ENCODE measurements at regions not wholly inside any gene's neighbourhood (a gene's known extent, or its start where the extent isn't known, plus 50 kb on each side); places are given as distances from the start of the nearest gene placed in this dataset.

DNA sequence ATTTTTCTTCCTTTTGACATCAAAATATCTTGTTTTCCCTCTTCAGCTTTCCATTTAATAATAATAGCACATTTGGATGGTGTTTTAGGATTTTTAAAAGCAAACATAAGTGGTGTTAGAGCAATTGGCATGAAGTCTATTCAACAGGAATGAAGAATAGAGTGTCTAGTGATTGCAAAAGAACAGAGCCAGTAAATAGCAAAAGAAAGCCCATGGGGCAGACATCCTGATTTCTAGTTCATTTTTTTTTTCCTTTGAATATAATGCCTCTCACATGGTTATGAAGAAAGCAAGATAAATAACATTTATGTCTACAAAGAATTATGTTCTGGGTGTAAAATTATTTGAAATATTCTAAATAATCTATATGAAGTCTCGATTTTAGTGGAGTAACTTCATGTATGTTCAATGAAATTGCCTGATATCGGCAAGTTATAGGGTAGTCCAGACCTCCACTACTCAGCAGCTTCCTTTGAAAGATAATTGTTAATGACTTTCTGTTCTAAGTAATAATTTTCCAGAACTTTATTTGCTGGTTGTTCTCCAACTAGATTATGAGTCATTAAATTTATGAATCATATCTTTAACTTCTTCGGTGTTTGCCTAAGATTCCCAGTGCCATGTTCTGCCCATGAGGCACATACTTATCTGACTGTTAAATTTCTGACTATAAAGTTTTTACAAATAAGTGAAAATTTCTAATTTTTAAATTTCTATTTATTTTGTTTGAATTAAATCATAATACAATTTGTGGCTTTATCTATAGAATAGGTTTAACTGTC, 587.9 kb downstream of the TLL1 start:
- no peak overlapping the region for H3K4me3 ChIP-seq (ENCODE audit: low read depth, low read length)
- H3K27ac ChIP-seq (ENCODE audit: low read depth, low read length): no peak overlapping the region
- H3K79me2 ChIP-seq (ENCODE audit: control insufficient read depth, insufficient read depth, low read length, poor library complexity): no peaks in the 10 kb centered on the region
- H3K4me2 ChIP-seq (ENCODE audit: low read length): no peak overlapping the region
- no peak for DNase-seq
- no peaks in the 10 kb centered on the region for H3K9me3 ChIP-seq (ENCODE audit: insufficient read depth, low read depth, low read length)
- no peak overlapping the region for H3K18ac ChIP-seq (ENCODE audit: low read length)
- H3K14ac ChIP-seq (ENCODE audit: low read length): no peak overlapping the region
- H3K23ac ChIP-seq (ENCODE audit: low read length): no peak overlapping the region
- no CpG with 5 or more reads among the region's 3 CpGs for WGBS (ENCODE audit: extremely low coverage, insufficient coverage, insufficient read length)
- no peak overlapping the region for H4K91ac ChIP-seq (ENCODE audit: low read depth, low read length)
- no peak overlapping the region for H2BK12ac ChIP-seq (ENCODE audit: low read length)
- H3K79me1 ChIP-seq (ENCODE audit: low read length): no peaks in the 10 kb centered on the region
- no peak overlapping the region for H2BK5ac ChIP-seq (ENCODE audit: low read depth, low read length, poor library complexity)
- H3K36me3 ChIP-seq (ENCODE audit: control insufficient read depth in 1 of 2, insufficient read depth in 2 of 2, low read length in 2 of 2): no peaks in the 10 kb centered on the region
- no peak overlapping the region for H2AFZ ChIP-seq (ENCODE audit: insufficient read depth, low read length, poor library complexity)
- no peak overlapping the region for H3K4ac ChIP-seq (ENCODE audit: low read depth, low read length)
- H3K27me3 ChIP-seq (ENCODE audit: insufficient read depth, low read length): no peaks in the 10 kb centered on the region
- no peak overlapping the region for H2AK5ac ChIP-seq (ENCODE audit: low read length)
- no peak overlapping the region for H4K12ac ChIP-seq (ENCODE audit: low read depth, low read length)
- no peak overlapping the region for H2BK120ac ChIP-seq (ENCODE audit: insufficient read depth, low read length, poor library complexity)
- H3K4me1 ChIP-seq (ENCODE audit: control insufficient read depth in 1 of 2, insufficient read depth in 2 of 2, low read length in 2 of 2): no peaks in the 10 kb centered on the region
- H4K8ac ChIP-seq (ENCODE audit: low read depth, low read length): no peak overlapping the region
- H3K9ac ChIP-seq (ENCODE audit: low read length): no peak overlapping the region

- Histone ChIP-seq H3K4me1 (ENCODE audit: control insufficient read depth in 1 of 2, insufficient read depth in 2 of 2, low read length in 2 of 2) (no peaks in the 10 kb centered on the region), H3K14ac (ENCODE audit: low read length) (no peak overlapping the region), H3K4ac (ENCODE audit: low read depth, low read length) (no peak overlapping the region), H4K8ac (ENCODE audit: low read depth, low read length) (no peak overlapping the region), H3K4me2 (ENCODE audit: low read length) (no peak overlapping the region), H2BK120ac (ENCODE audit: insufficient read depth, low read length, poor library complexity) (no peak overlapping the region), H4K91ac (ENCODE audit: low read depth, low read length) (no peak overlapping the region), H2AFZ (ENCODE audit: insufficient read depth, low read length, poor library complexity) (no peak overlapping the region), H3K27ac (ENCODE audit: low read depth, low read length) (no peak overlapping the region), H3K9ac (ENCODE audit: low read length) (no peak overlapping the region), H3K23ac (ENCODE audit: low read length) (no peak overlapping the region), H2BK5ac (ENCODE audit: low read depth, low read length, poor library complexity) (no peak overlapping the region), H3K79me2 (ENCODE audit: control insufficient read depth, insufficient read depth, low read length, poor library complexity) (no peaks in the 10 kb centered on the region), H2AK5ac (ENCODE audit: low read length) (no peak overlapping the region), H2BK12ac (ENCODE audit: low read length) (no peak overlapping the region), H3K79me1 (ENCODE audit: low read length) (no peaks in the 10 kb centered on the region), H3K27me3 (ENCODE audit: insufficient read depth, low read length) (no peaks in the 10 kb centered on the region), H3K36me3 (ENCODE audit: control insufficient read depth in 1 of 2, insufficient read depth in 2 of 2, low read length in 2 of 2) (no peaks in the 10 kb centered on the region), H4K12ac (ENCODE audit: low read depth, low read length) (no peak overlapping the region), H3K4me3 (ENCODE audit: low read depth, low read length) (no peak overlapping the region), H3K18ac (ENCODE audit: low read length) (no peak overlapping the region), H3K9me3 (ENCODE audit: insufficient read depth, low read depth, low read length) (no peaks in the 10 kb centered on the region)
- no peak for DNase-seq
- no CpG with 5 or more reads among the region's 2 CpGs for WGBS (ENCODE audit: extremely low coverage, insufficient coverage, insufficient read length)
Observed at GRCh38 chr4:166481055-166481454, 608.0 kb downstream of the TLL1 start.

DNA sequence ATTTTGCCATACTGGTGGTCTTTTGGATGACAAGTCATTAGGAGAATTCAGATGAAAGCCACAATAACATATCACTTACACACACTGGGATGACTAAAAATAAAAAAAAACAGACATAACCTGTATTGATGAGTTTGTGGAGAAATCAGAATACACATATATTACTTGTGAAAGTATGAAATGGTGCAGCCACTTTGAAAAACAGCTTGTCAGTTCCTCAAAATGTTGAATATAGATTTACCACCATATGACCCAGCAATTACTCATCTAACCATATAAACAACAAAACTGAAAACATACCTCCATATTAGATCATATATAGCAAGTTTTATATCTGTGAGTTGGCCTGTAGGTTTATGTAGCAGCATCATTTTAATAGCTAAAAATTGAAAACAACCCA, 608.7 kb downstream of the TLL1 start:
- no peak overlapping the region for H3K14ac ChIP-seq (ENCODE audit: low read length)
- H2BK120ac ChIP-seq (ENCODE audit: insufficient read depth, low read length, poor library complexity): no peak overlapping the region
- no peaks in the 10 kb centered on the region for H3K9me3 ChIP-seq (ENCODE audit: insufficient read depth, low read depth, low read length)
- no peak overlapping the region for H3K18ac ChIP-seq (ENCODE audit: low read length)
- no peaks in the 10 kb centered on the region for H3K79me1 ChIP-seq (ENCODE audit: low read length)
- H2BK12ac ChIP-seq (ENCODE audit: low read length): no peak overlapping the region
- H3K9ac ChIP-seq (ENCODE audit: low read length): no peak overlapping the region
- no peak overlapping the region for H4K12ac ChIP-seq (ENCODE audit: low read depth, low read length)
- H3K36me3 ChIP-seq (ENCODE audit: control insufficient read depth in 1 of 2, insufficient read depth in 2 of 2, low read length in 2 of 2): no peaks in the 10 kb centered on the region
- H2BK5ac ChIP-seq (ENCODE audit: low read depth, low read length, poor library complexity): no peak overlapping the region
- no peak overlapping the region for H3K23ac ChIP-seq (ENCODE audit: low read length)
- no peak for DNase-seq
- no peak overlapping the region for H2AK5ac ChIP-seq (ENCODE audit: low read length)
- H3K27me3 ChIP-seq (ENCODE audit: insufficient read depth, low read length): no peaks in the 10 kb centered on the region
- H3K27ac ChIP-seq (ENCODE audit: low read depth, low read length): no peak overlapping the region
- no peak overlapping the region for H2AFZ ChIP-seq (ENCODE audit: insufficient read depth, low read length, poor library complexity)
- H4K91ac ChIP-seq (ENCODE audit: low read depth, low read length): no peak overlapping the region
- no peaks in the 10 kb centered on the region for H3K4me1 ChIP-seq (ENCODE audit: control insufficient read depth in 1 of 2, insufficient read depth in 2 of 2, low read length in 2 of 2)
- no peak overlapping the region for H3K4ac ChIP-seq (ENCODE audit: low read depth, low read length)
- no peak overlapping the region for H3K4me3 ChIP-seq (ENCODE audit: low read depth, low read length)
- H4K8ac ChIP-seq (ENCODE audit: low read depth, low read length): no peak overlapping the region
- H3K79me2 ChIP-seq (ENCODE audit: control insufficient read depth, insufficient read depth, low read length, poor library complexity): no peaks in the 10 kb centered on the region
- no peak overlapping the region for H3K4me2 ChIP-seq (ENCODE audit: low read length)

- no peak overlapping the region for H2BK5ac ChIP-seq (ENCODE audit: low read depth, low read length, poor library complexity)
- H4K12ac ChIP-seq (ENCODE audit: low read depth, low read length): no peak overlapping the region
- H2AK5ac ChIP-seq (ENCODE audit: low read length): no peak overlapping the region
- no peak overlapping the region for H3K9ac ChIP-seq (ENCODE audit: low read length)
- H3K79me1 ChIP-seq (ENCODE audit: low read length): no peaks in the 10 kb centered on the region
- no peak overlapping the region for H3K4me2 ChIP-seq (ENCODE audit: low read length)
- H4K91ac ChIP-seq (ENCODE audit: low read depth, low read length): no peak overlapping the region
- no peak overlapping the region for H3K23ac ChIP-seq (ENCODE audit: low read length)
- no peak overlapping the region for H3K14ac ChIP-seq (ENCODE audit: low read length)
- no peak for DNase-seq
- no peaks in the 10 kb centered on the region for H3K36me3 ChIP-seq (ENCODE audit: control insufficient read depth in 1 of 2, insufficient read depth in 2 of 2, low read length in 2 of 2)
- no peak overlapping the region for H3K27ac ChIP-seq (ENCODE audit: low read depth, low read length)
- no CpG with 5 or more reads among the region's 1 CpG for WGBS (ENCODE audit: extremely low coverage, insufficient coverage, insufficient read length)
- no peaks in the 10 kb centered on the region for H3K27me3 ChIP-seq (ENCODE audit: insufficient read depth, low read length)
- no peak overlapping the region for H2AFZ ChIP-seq (ENCODE audit: insufficient read depth, low read length, poor library complexity)
- no peak overlapping the region for H3K18ac ChIP-seq (ENCODE audit: low read length)
- H3K4me1 ChIP-seq (ENCODE audit: control insufficient read depth in 1 of 2, insufficient read depth in 2 of 2, low read length in 2 of 2): no peaks in the 10 kb centered on the region
- H3K4ac ChIP-seq (ENCODE audit: low read depth, low read length): no peak overlapping the region
- H2BK120ac ChIP-seq (ENCODE audit: insufficient read depth, low read length, poor library complexity): no peak overlapping the region
- H2BK12ac ChIP-seq (ENCODE audit: low read length): no peak overlapping the region
- H3K4me3 ChIP-seq (ENCODE audit: low read depth, low read length): no peak overlapping the region
- H4K8ac ChIP-seq (ENCODE audit: low read depth, low read length): no peak overlapping the region
- H3K9me3 ChIP-seq (ENCODE audit: insufficient read depth, low read depth, low read length): no peaks in the 10 kb centered on the region
- no peaks in the 10 kb centered on the region for H3K79me2 ChIP-seq (ENCODE audit: control insufficient read depth, insufficient read depth, low read length, poor library complexity)
Observed at GRCh38 chr4:166482758-166483157, 609.7 kb downstream of the TLL1 start.

Data from trophoblast cell (in vitro differentiated cells and primary cell).